ENCODE measurements at regions not wholly inside any gene's neighbourhood (a gene's known extent, or its start where the extent isn't known, plus 50 kb on each side); places are given as distances from the start of the nearest gene placed in this dataset.
A peak's percentile ranks its signal among the peaks of the same experiment; 100 is the strongest.

DNA sequence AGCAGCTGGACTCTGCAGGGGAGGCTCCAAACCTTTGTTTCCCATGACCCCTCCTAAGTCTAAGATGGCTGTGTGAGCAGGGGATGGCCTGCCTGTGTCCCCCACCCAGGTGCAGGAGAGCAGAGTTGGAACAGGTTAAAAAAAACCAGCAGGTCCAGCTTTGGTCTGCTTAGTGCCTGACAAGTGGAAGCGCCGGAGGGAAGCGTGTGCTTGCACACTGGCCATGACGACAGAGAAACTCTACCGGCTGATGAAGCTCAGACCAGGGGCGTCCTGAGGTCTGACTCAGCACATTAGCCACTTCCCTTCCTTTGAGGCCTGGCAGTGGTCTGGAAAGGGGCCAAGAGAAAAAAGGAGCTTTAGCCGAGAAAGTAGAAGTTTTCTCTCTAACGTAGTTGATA, 280.1 kb downstream of the VRK1 start:
- no peak overlapping the region for H3K4me3 ChIP-seq (ENCODE audit: low read length)
- Mint-ChIP-seq H3K4me1 (peaks cover 19 to 25% of the 10 kb centered on the region in 2 donors), H3K27ac (peak overlapping the region in 1 of 2 donors; percentile 51), H3K9me3 (no peaks in the 10 kb centered on the region), H3K4me3 (peak overlapping the region; percentile 33), H3K27me3 (ENCODE audit: low read depth in 2 of 2) (peaks cover 19 to 44% of the 10 kb centered on the region in 2 donors), H3K36me3 (no peaks in the 10 kb centered on the region)
- no peaks in the 10 kb centered on the region for H3K36me3 ChIP-seq (ENCODE audit: control insufficient read depth, insufficient read depth, low read length)
- DNase-seq (peak in 1 of 2 donors; percentile 32), ATAC-seq (peak; percentile 38 to 79 (median 62))
- intact Hi-C loops (cut with micrococcal nuclease): no loop called here
- TF ChIP-seq, protein P1, sequence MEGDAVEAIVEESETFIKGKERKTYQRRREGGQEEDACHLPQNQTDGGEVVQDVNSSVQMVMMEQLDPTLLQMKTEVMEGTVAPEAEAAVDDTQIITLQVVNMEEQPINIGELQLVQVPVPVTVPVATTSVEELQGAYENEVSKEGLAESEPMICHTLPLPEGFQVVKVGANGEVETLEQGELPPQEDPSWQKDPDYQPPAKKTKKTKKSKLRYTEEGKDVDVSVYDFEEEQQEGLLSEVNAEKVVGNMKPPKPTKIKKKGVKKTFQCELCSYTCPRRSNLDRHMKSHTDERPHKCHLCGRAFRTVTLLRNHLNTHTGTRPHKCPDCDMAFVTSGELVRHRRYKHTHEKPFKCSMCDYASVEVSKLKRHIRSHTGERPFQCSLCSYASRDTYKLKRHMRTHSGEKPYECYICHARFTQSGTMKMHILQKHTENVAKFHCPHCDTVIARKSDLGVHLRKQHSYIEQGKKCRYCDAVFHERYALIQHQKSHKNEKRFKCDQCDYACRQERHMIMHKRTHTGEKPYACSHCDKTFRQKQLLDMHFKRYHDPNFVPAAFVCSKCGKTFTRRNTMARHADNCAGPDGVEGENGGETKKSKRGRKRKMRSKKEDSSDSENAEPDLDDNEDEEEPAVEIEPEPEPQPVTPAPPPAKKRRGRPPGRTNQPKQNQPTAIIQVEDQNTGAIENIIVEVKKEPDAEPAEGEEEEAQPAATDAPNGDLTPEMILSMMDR (IDR thresholded peaks at IDR 0.05): no peak
- H3K4me1 ChIP-seq (ENCODE audit: control insufficient read depth, insufficient read depth, low read length): peaks cover 14% of the 10 kb centered on the region
- peaks cover 2% of the 10 kb centered on the region for H3K27me3 ChIP-seq (ENCODE audit: control insufficient read depth, insufficient read depth, low read length)
- WGBS (ENCODE audit: insufficient coverage): 4% methylated on average over 8 of the region's 8 CpGs
- H3K9me3 ChIP-seq (ENCODE audit: control insufficient read depth, insufficient read depth, low read length): no peaks in the 10 kb centered on the region
- H3K27ac ChIP-seq (ENCODE audit: low read length): no peak overlapping the region

DNA sequence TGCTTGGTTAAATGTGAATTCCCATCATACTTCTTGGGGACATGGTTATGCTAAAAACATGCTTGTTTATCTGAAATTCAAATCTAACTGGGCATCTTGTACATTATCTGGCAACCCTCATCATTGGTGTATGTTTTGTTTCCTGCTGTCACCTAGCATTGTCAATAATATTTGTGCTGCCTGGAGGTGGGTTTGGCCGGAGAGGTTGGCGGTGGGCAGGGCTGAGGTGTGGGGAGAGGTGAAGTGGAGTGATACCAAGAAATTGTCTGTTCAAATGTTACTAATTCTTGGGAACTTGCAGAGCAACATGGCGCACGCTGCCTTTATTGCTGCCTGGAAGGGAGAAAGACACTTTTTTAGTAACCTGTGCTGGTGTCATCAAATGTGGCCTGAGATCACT, 280.5 kb downstream of the VRK1 start:
- Histone ChIP-seq H3K27ac (ENCODE audit: low read length) (no peak overlapping the region), H3K36me3 (ENCODE audit: control insufficient read depth, insufficient read depth, low read length) (no peaks in the 10 kb centered on the region), H3K4me3 (ENCODE audit: low read length) (no peak overlapping the region), H3K27me3 (ENCODE audit: control insufficient read depth, insufficient read depth, low read length) (peaks cover 2% of the 10 kb centered on the region), H3K9me3 (ENCODE audit: control insufficient read depth, insufficient read depth, low read length) (no peaks in the 10 kb centered on the region), H3K4me1 (ENCODE audit: control insufficient read depth, insufficient read depth, low read length) (peaks cover 14% of the 10 kb centered on the region)
- peak overlapping the region in 1 of 2 donors; percentile 51 for H3K27ac Mint-ChIP-seq
- H3K4me3 Mint-ChIP-seq: peak overlapping the region; percentile 33
- no peaks in the 10 kb centered on the region for H3K36me3 Mint-ChIP-seq
- intact Hi-C loops (cut with micrococcal nuclease): no loop called here
- 52% methylated on average over 4 of the region's 4 CpGs for WGBS (ENCODE audit: insufficient coverage)
- DNase-seq: no peak
- no peaks in the 10 kb centered on the region for H3K9me3 Mint-ChIP-seq
- ATAC-seq: peak in 1 of 3 donors; percentile 45
- H3K27me3 Mint-ChIP-seq (ENCODE audit: low read depth in 2 of 2): peaks cover 19 to 44% of the 10 kb centered on the region in 2 donors
- H3K4me1 Mint-ChIP-seq: peaks cover 19 to 25% of the 10 kb centered on the region in 2 donors
- TF ChIP-seq, protein P1 (IDR thresholded peaks at IDR 0.05): no peak

DNA sequence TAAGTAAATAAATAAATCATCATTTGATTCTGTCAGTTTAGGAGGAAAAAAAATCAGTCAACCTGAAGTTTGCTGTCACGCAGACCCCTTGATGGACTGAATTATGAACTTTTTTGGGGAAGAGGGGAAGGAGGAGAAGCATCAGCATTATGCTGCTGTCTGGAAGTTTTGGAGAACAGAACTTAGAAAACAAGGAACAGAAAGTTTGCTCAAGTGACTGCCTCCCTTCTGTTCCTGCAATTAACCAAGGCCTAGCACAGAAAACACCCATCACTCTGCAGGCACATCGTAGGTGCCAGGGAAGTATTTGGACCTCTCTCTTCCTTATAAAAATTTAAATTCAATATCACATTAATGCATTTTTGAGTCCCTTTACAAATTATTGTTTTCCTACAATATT, 283.8 kb downstream of the VRK1 start:
- WGBS (ENCODE audit: insufficient coverage): 83% methylated on average over 2 of the region's 2 CpGs
- TF ChIP-seq, protein P1 (IDR thresholded peaks at IDR 0.05): no peak
- H3K27ac Mint-ChIP-seq: no peak overlapping the region

DNA sequence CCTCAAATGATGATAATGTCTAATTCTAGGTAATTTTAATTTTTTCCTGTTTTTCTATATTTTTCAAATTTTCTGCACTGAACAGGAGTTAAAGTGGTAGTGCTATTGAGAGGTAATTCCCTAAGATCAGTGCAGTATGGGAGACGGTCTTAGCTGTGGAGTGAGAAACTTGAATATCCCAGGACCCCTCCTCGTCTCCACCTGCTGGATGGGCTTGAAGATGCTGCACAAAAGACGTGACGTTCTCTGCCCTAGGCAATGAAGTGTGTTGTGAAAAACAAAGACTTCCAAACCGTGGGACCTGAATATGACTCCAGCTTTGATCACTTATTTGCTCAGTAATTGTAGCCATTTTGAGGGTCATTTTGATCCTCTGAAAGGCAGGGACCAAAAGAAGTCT, 298.1 kb downstream of the VRK1 start:
- Histone ChIP-seq H3K36me3 (ENCODE audit: control insufficient read depth, insufficient read depth, low read length) (no peaks in the 10 kb centered on the region), H3K9me3 (ENCODE audit: control insufficient read depth, insufficient read depth, low read length) (no peaks in the 10 kb centered on the region), H3K4me1 (ENCODE audit: control insufficient read depth, insufficient read depth, low read length) (no peaks in the 10 kb centered on the region), H3K27me3 (ENCODE audit: control insufficient read depth, insufficient read depth, low read length) (no peaks in the 10 kb centered on the region), H3K4me3 (ENCODE audit: low read length) (no peak overlapping the region), H3K27ac (ENCODE audit: low read length) (no peak overlapping the region)
- 77% methylated on average over 5 of the region's 5 CpGs for WGBS (ENCODE audit: insufficient coverage)
- no peak overlapping the region for H3K4me3 Mint-ChIP-seq
- peaks cover 8 to 39% of the 10 kb centered on the region in 2 donors for H3K27me3 Mint-ChIP-seq (ENCODE audit: low read depth in 2 of 2)
- no peaks in the 10 kb centered on the region for H3K4me1 Mint-ChIP-seq
- intact Hi-C loops (cut with micrococcal nuclease): no loop called here
- H3K36me3 Mint-ChIP-seq: no peaks in the 10 kb centered on the region
- DNase-seq: no peak
- TF ChIP-seq, protein P1 (IDR thresholded peaks at IDR 0.05): no peak
- ATAC-seq: no peak
- H3K27ac Mint-ChIP-seq: no peak overlapping the region
- H3K9me3 Mint-ChIP-seq: no peaks in the 10 kb centered on the region

More for the DNA sequence above, 283.8 kb downstream of the VRK1 start:
- DNase-seq: no peak
- H3K27me3 Mint-ChIP-seq (ENCODE audit: low read depth in 2 of 2): peaks cover 15 to 47% of the 10 kb centered on the region in 2 donors
- Histone ChIP-seq H3K27ac (ENCODE audit: low read length) (no peak overlapping the region), H3K9me3 (ENCODE audit: control insufficient read depth, insufficient read depth, low read length) (no peaks in the 10 kb centered on the region), H3K27me3 (ENCODE audit: control insufficient read depth, insufficient read depth, low read length) (no peaks in the 10 kb centered on the region), H3K4me3 (ENCODE audit: low read length) (no peak overlapping the region), H3K4me1 (ENCODE audit: control insufficient read depth, insufficient read depth, low read length) (peaks cover 14% of the 10 kb centered on the region), H3K36me3 (ENCODE audit: control insufficient read depth, insufficient read depth, low read length) (no peaks in the 10 kb centered on the region)
- no peak for ATAC-seq
- intact Hi-C loops (cut with micrococcal nuclease): no loop called here
- H3K36me3 Mint-ChIP-seq: no peaks in the 10 kb centered on the region
- H3K4me3 Mint-ChIP-seq: no peak overlapping the region
- peaks cover 14% of the 10 kb centered on the region in 2 donors for H3K4me1 Mint-ChIP-seq
- H3K9me3 Mint-ChIP-seq: no peaks in the 10 kb centered on the region
